Midbrain (tissue), 1 donor: ENCODE measurements at regions not wholly inside any gene's neighbourhood (a gene's known extent, or its start where the extent isn't known, plus 50 kb on each side); places are given as distances from the start of the nearest gene placed in this dataset.

Source experiments
- DNase-seq: peaks from one replicate; lab custom pipeline; 2025; lab: John Stamatoyannopoulos, UW

DNA sequence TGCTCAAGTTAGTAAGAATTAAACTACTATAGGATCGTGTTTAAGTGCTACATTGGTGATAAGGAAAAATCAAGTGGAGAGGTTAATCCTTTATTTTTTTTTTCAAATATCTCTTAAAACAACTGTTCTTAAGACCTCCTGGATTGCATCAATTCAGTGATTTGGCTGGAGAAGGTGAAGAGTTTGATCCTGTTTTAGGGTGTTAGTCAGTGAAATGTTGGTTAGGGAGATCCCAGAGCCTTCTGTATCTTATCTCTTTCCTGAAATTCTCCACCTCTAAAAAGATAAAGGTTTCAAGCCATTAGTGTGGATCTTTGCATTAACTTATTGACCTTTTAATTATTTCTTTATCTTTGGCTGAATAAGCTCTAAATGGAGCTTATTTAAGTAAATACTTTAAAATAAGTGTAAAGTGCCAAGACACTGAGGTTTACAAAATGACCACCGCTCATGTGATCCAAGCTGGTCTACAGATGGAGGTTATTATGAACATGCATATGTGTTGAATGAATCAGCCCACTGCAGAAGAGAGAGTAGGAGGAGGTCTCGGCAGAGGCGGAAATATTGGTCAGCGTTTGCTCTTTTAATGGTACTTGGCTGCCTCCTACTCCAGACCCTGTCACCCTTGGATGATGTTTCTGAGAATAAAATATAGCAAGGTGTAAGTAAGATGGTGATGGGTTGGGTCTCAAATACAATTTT, 51.8 kb upstream of the BMPER start:
- no peak for DNase-seq

DNA sequence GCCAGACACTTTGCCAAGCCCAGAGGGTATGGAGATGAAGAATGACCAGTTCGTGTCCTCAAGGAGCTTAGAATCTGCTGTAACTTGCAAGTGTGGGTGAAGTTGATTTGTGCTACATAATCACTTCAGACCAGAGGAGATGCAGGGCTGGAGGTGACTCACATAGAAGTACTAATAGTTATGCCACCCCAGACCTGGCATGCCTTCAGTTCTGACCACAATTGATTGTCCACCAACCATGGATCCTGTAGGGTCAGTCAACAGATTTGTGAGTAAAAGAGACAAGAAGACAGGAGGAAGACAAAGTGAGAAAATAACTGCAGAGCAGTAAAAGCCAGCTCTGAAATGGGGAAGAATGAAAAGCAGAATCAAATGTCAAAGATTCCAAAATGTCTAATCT, 51.2 kb upstream of the BMPER start:
- DNase-seq: no peak

- no peak for DNase-seq
These were observed 50.5 kb upstream of the BMPER start for GRCh38 chr7:33854801-33855350.
